GM10266 (cell line): ENCODE measurements at regions not wholly inside any gene's neighbourhood (a gene's known extent, or its start where the extent isn't known, plus 50 kb on each side); places are given as distances from the start of the nearest gene placed in this dataset.

Experiments
- DNase-seq: peaks from one replicate; pipeline ENCODE4 v3.0.0; 2012; ENCODE audit errors: extremely low spot score
- CTCF ChIP-seq: IDR thresholded peaks from 2 replicates; pipeline ENCODE4 v1.5.1; 2012; ENCODE audit warnings: mild to moderate bottlenecking, low read depth; ENCODE audit not compliant: control insufficient read depth, insufficient read depth; ENCODE audit errors: missing control alignments

GRCh38 chr14:49986343-49987014 lies 93.6 kb downstream of the ARF6 start:
- no peak for DNase-seq
- TF ChIP-seq CTCF: no peak

- DNase-seq: no peak
- no peak for TF ChIP-seq CTCF
These were observed 95.5 kb downstream of the ARF6 start for GRCh38 chr14:49988080-49988990.

- DNase-seq: no peak
- TF ChIP-seq CTCF: no peak
These were observed 97.1 kb downstream of the ARF6 start for GRCh38 chr14:49989966-49990365.

- DNase-seq: no peak
- no peak for TF ChIP-seq CTCF
These were observed 98.6 kb downstream of the ARF6 start for GRCh38 chr14:49991491-49991890.

- DNase-seq: no peak
- TF ChIP-seq CTCF: no peak
These were observed 99.2 kb downstream of the ARF6 start for GRCh38 chr14:49992036-49992435.

GRCh38 chr14:49992448-49992847 lies 99.6 kb downstream of the ARF6 start:
- no peak for TF ChIP-seq CTCF

GRCh38 chr14:49992901-49993339 lies 100.0 kb downstream of the ARF6 start:
- peak; percentile 49 for DNase-seq
- no peak for TF ChIP-seq CTCF

More at GRCh38 chr14:49992448-49992847, 99.6 kb downstream of the ARF6 start:
- no peak for DNase-seq
